Transverse colon (tissue), 3 donors: ENCODE measurements at regions not wholly inside any gene's neighbourhood (a gene's known extent, or its start where the extent isn't known, plus 50 kb on each side); places are given as distances from the start of the nearest gene placed in this dataset.

Experiments
- EP300 ChIP-seq: sonication (generic); formaldehyde crosslinking; IDR thresholded peaks from one replicate; pipeline ENCODE4 v1.6.1; 2017; ENCODE audit warnings: antibody characterized with exemption, low read depth
- TF ChIP-seq, protein P1 (sequence below), 5 experiments: fragments of 200-600 bp in 3 of 5; fragments of 450-650 bp in 2 of 5; sonication (generic) in 3 of 5; IDR thresholded peaks; 1 replicate in 2 of 5; 2 replicates in 3 of 5; pipeline ENCODE4 v1.5.1; 2016 to 2017; ENCODE audit warnings: antibody characterized with exemption in 5 of 5, inconsistent platforms in 3 of 5, mild to moderate bottlenecking in 2 of 5, moderate library complexity in 1 of 5

DNA sequence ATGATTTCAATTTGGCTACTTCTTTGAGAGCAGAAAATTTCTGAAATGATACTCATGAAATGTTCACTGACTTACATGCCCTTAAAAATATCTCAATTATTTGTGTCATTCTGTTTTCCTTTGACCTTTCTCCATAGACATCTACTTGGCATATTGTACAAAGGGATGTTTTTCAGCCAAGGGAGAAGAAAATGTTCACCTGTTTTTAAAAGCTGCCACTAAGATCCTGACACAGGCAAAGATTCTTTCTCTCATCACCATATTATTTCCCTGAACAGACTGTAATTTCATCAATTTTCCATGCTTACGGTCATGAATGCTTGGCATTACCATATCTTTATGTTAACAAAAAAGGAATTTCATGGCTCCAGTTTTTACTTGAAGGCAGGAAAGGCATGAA, 67.4 kb upstream of the DBX1 start:
- no peak for TF ChIP-seq EP300
- TF ChIP-seq, protein P1, sequence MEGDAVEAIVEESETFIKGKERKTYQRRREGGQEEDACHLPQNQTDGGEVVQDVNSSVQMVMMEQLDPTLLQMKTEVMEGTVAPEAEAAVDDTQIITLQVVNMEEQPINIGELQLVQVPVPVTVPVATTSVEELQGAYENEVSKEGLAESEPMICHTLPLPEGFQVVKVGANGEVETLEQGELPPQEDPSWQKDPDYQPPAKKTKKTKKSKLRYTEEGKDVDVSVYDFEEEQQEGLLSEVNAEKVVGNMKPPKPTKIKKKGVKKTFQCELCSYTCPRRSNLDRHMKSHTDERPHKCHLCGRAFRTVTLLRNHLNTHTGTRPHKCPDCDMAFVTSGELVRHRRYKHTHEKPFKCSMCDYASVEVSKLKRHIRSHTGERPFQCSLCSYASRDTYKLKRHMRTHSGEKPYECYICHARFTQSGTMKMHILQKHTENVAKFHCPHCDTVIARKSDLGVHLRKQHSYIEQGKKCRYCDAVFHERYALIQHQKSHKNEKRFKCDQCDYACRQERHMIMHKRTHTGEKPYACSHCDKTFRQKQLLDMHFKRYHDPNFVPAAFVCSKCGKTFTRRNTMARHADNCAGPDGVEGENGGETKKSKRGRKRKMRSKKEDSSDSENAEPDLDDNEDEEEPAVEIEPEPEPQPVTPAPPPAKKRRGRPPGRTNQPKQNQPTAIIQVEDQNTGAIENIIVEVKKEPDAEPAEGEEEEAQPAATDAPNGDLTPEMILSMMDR (IDR thresholded peaks at IDR 0.05) = no peak
